NT2/D1 (cell line): ENCODE measurements at regions not wholly inside any gene's neighbourhood (a gene's known extent, or its start where the extent isn't known, plus 50 kb on each side); places are given as distances from the start of the nearest gene placed in this dataset.

ENCODE experiments used
- SUZ12 ChIP-seq: IDR thresholded peaks from 2 replicates; pipeline ENCODE4 v1.6.1; 2011; ENCODE audit not compliant: insufficient read length, insufficient read depth; ENCODE audit errors: extremely low read depth
- ZNF274 ChIP-seq: IDR thresholded peaks from 2 replicates; pipeline ENCODE4 v1.6.1; 2011; ENCODE audit warnings: mild to moderate bottlenecking, low read depth, low read length

- TF ChIP-seq SUZ12: no peak
- TF ChIP-seq ZNF274: no peak
These were observed 120.5 kb downstream of the RFX6 start for GRCh38 chr6:116997496-116997895.
